ENCODE measurements at regions not wholly inside any gene's neighbourhood (a gene's known extent, or its start where the extent isn't known, plus 50 kb on each side); places are given as distances from the start of the nearest gene placed in this dataset.

DNA sequence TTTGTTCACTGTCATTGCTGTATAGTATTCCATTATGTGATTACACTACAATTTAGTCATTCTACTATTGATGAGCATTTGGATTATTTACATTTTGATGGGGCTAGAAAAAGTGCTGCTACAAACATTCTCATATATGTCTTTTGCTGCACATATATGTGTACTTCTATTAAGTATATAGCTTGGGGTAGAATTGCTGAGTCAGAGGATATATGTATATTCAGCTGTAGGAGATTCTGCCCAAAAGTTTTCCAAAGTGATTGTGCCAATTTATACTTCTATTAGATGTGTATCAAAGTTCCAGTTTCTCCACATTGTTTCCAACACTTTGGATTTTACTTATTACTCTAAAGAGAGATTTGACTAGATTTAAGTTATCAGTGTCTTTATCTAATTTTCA is 101.7 kb upstream of the UGP2 start:
- TF ChIP-seq, protein P1, sequence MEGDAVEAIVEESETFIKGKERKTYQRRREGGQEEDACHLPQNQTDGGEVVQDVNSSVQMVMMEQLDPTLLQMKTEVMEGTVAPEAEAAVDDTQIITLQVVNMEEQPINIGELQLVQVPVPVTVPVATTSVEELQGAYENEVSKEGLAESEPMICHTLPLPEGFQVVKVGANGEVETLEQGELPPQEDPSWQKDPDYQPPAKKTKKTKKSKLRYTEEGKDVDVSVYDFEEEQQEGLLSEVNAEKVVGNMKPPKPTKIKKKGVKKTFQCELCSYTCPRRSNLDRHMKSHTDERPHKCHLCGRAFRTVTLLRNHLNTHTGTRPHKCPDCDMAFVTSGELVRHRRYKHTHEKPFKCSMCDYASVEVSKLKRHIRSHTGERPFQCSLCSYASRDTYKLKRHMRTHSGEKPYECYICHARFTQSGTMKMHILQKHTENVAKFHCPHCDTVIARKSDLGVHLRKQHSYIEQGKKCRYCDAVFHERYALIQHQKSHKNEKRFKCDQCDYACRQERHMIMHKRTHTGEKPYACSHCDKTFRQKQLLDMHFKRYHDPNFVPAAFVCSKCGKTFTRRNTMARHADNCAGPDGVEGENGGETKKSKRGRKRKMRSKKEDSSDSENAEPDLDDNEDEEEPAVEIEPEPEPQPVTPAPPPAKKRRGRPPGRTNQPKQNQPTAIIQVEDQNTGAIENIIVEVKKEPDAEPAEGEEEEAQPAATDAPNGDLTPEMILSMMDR (IDR thresholded peaks at IDR 0.05) = no peak
- TF ChIP-seq POLR2A (IDR thresholded peaks at IDR 0.05) = no peak
